Common myeloid progenitor, CD34-positive (primary cell): ENCODE measurements at regions not wholly inside any gene's neighbourhood (a gene's known extent, or its start where the extent isn't known, plus 50 kb on each side); places are given as distances from the start of the nearest gene placed in this dataset.
A peak's percentile ranks its signal among the peaks of the same experiment; 100 is the strongest.

Experiments used
- CTCF ChIA-PET: fragments of 350-600 bp; sonication (Branson Sonifier 250); formaldehyde crosslinking; loops from one replicate; lab custom pipeline; 2021; ENCODE audit warnings: antibody characterized with exemption; lab: Charles Lee
- POLR2A ChIA-PET: fragments of 350-600 bp; sonication (Branson Sonifier 250); formaldehyde crosslinking; loops from one replicate; lab custom pipeline; 2021; ENCODE audit warnings: antibody characterized with exemption; lab: Charles Lee
- DNase-seq, 3 donors: peaks; one replicate each; pipeline versions ENCODE4 v3.0.0 to v3.0.0-alpha.2; 2013
- H3K27ac ChIP-seq, 2 experiments: 1 replicate in 1 of 2; 2 replicates in 1 of 2; pipeline ENCODE4 v1.7.0; 2013; ENCODE audit warnings: inconsistent platforms in 2 of 2, low read length in 2 of 2, mild to moderate bottlenecking in 2 of 2, low read depth in 1 of 2, moderate library complexity in 1 of 2; ENCODE audit not compliant: severe bottlenecking in 2 of 2, insufficient read depth in 1 of 2, poor library complexity in 1 of 2
- H3K27me3 ChIP-seq, 5 experiments: replicated peaks in 2 of 5; 1 replicate in 3 of 5; 2 replicates in 2 of 5; pipeline versions ENCODE4 v1.6.1 to v1.7.0; 2013; ENCODE audit warnings: low read length in 4 of 5, mild to moderate bottlenecking in 2 of 5, moderate library complexity in 2 of 5, inconsistent platforms in 1 of 5; ENCODE audit not compliant: insufficient read depth in 5 of 5, control insufficient read depth in 4 of 5
- H3K36me3 ChIP-seq, 4 experiments: 1 replicate in 2 of 4; 2 replicates in 2 of 4; pipeline versions ENCODE4 v1.6.1 to v1.7.0; 2013; ENCODE audit warnings: low read length in 3 of 4, control low read depth in 1 of 4, mild to moderate bottlenecking in 1 of 4; ENCODE audit not compliant: control insufficient read depth in 4 of 4, insufficient read depth in 4 of 4
- H3K4me1 ChIP-seq, 4 experiments: 1 replicate in 3 of 4; 2 replicates in 1 of 4; pipeline versions ENCODE4 v1.6.1 to v1.7.1; 2013; ENCODE audit warnings: low read length in 3 of 4, mild to moderate bottlenecking in 3 of 4, control low read depth in 1 of 4, inconsistent platforms in 1 of 4, moderate library complexity in 1 of 4; ENCODE audit not compliant: control insufficient read depth in 4 of 4, insufficient read depth in 4 of 4; ENCODE audit errors: control extremely low read depth in 1 of 4
- H3K4me3 ChIP-seq, 7 experiments: 1 replicate in 4 of 7; 2 replicates in 3 of 7; pipeline versions ENCODE4 v1.5.1 to v1.7.0; 2013; ENCODE audit warnings: mild to moderate bottlenecking in 7 of 7, low read length in 6 of 7, moderate library complexity in 6 of 7, inconsistent platforms in 2 of 7, low read depth in 2 of 7, control low read depth in 1 of 7; ENCODE audit not compliant: insufficient read depth in 4 of 7, control insufficient read depth in 1 of 7; ENCODE audit errors: extremely low read depth in 1 of 7
- H3K9me3 ChIP-seq, 5 experiments: 1 replicate in 4 of 5; 2 replicates in 1 of 5; pipeline versions ENCODE4 v1.6.1 to v1.7.1; 2013; ENCODE audit warnings: low read length in 4 of 5, mild to moderate bottlenecking in 2 of 5, inconsistent platforms in 1 of 5, low read depth in 1 of 5, moderate library complexity in 1 of 5; ENCODE audit not compliant: control insufficient read depth in 4 of 5, insufficient read depth in 2 of 5; ENCODE audit errors: control extremely low read depth in 1 of 5
- WGBS: methylation state at CpG from one replicate; pipeline ENCODE4 v1.1.5; 2013; ENCODE audit not compliant: insufficient coverage; 5-methylcytosine and 5-hydroxymethylcytosine counted together

- Histone ChIP-seq H3K36me3 (no peaks in the 10 kb centered on the region), H3K27ac (no peak overlapping the region), H3K27me3 (peaks cover 0 to 6% (median 0%) of the 10 kb centered on the region in 5 experiments), H3K4me1 (peaks cover 0 to 16% (median 0%) of the 10 kb centered on the region in 4 experiments), H3K9me3 (no peaks in the 10 kb centered on the region), H3K4me3 (no peak overlapping the region)
- POLR2A ChIA-PET, result interaction anchor here (0.6 kb wide), 1 partner anchor 55 kb away, joined by 4 read pairs; no protein-coding TSS in a partner anchor
- DNase-seq, result peak in 2 of 3 donors; percentile 9 to 13
- CTCF ChIA-PET, result interaction anchor here (1.0 kb wide), 1 partner anchor 60 kb away, joined by 3 read pairs; no protein-coding TSS in a partner anchor
- WGBS, result 100% methylated on average over 5 of the region's 7 CpGs
Observed at GRCh38 chr1:230010603-230011332, 56.3 kb upstream of the GALNT2 start.

GRCh38 chr1:230011333-230012092 lies 55.5 kb upstream of the GALNT2 start:
- CTCF ChIA-PET, result interaction anchor here (1.0 kb wide), 1 partner anchor 59 kb away, joined by 3 read pairs; no protein-coding TSS in a partner anchor
- DNase-seq, result peak; percentile 2 to 37 (median 37)
- 24% methylated on average over 4 of the region's 6 CpGs for WGBS

GRCh38 chr1:230012093-230012393 lies 55.0 kb upstream of the GALNT2 start:
- H3K9me3 ChIP-seq, result no peaks in the 10 kb centered on the region

More at GRCh38 chr1:230011333-230012092, 55.5 kb upstream of the GALNT2 start:
- Histone ChIP-seq H3K36me3 (no peaks in the 10 kb centered on the region), H3K9me3 (no peaks in the 10 kb centered on the region), H3K4me3 (no peak overlapping the region), H3K27me3 (peaks cover 0 to 3% (median 0%) of the 10 kb centered on the region in 5 experiments), H3K4me1 (peaks cover 0 to 16% (median 0%) of the 10 kb centered on the region in 4 experiments), H3K27ac (no peak overlapping the region)
- POLR2A ChIA-PET, result no interaction called here

GRCh38 chr1:230012741-230013140 lies 54.3 kb upstream of the GALNT2 start:
- POLR2A ChIA-PET, result no interaction called here
- DNase-seq, result no peak

More at GRCh38 chr1:230012093-230012393, 55.0 kb upstream of the GALNT2 start:
- no peak for DNase-seq
- Histone ChIP-seq H3K4me1 (peaks cover 0 to 16% (median 0%) of the 10 kb centered on the region in 4 experiments), H3K27me3 (no peaks in the 10 kb centered on the region), H3K36me3 (no peaks in the 10 kb centered on the region), H3K27ac (no peak overlapping the region), H3K4me3 (no peak overlapping the region)
- ChIA-PET POLR2A (no interaction called here), CTCF (interaction anchor here (1.0 kb wide), 1 partner anchor 59 kb away, joined by 3 read pairs; no protein-coding TSS in a partner anchor)

DNA sequence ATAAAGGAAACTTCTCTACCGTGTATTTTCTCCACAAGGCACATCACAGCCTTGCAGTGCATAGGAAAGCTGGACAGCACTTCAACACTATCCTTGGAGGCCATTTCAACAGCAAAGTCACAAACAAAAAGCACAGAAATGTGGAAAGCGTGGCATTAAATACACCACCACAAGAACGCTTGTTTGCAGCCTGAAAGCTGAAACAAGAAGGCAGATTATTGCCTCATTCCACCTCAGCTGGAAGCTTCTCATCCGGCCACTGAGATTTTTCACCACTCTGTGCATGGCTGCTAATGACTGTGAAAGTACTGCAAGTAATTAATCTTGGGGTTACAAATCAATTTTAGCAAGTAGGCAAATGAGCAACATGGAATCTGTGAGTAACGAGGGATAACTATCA lies 50.9 kb upstream of the GALNT2 start:
- Histone ChIP-seq H3K27me3 (no peaks in the 10 kb centered on the region), H3K36me3 (no peaks in the 10 kb centered on the region), H3K4me3 (no peak overlapping the region), H3K4me1 (peaks cover 0 to 5% (median 0%) of the 10 kb centered on the region in 4 experiments), H3K9me3 (no peaks in the 10 kb centered on the region), H3K27ac (no peak overlapping the region)
- ChIA-PET CTCF (no interaction called here), POLR2A (no interaction called here)
- 100% methylated on average over 4 of the region's 5 CpGs for whole genome bisulfite sequencing
- no peak for DNase-seq

More at GRCh38 chr1:230012741-230013140, 54.3 kb upstream of the GALNT2 start:
- Histone ChIP-seq H3K4me1 (peaks cover 0 to 16% (median 0%) of the 10 kb centered on the region in 4 experiments), H3K36me3 (no peaks in the 10 kb centered on the region), H3K4me3 (no peak overlapping the region), H3K27ac (no peak overlapping the region), H3K9me3 (no peaks in the 10 kb centered on the region), H3K27me3 (no peaks in the 10 kb centered on the region)
- CTCF ChIA-PET, result no interaction called here
- WGBS, result 93% methylated on average over 5 of the region's 5 CpGs
